Liver (tissue), 8 donors: ENCODE measurements at regions not wholly inside any gene's neighbourhood (a gene's known extent, or its start where the extent isn't known, plus 50 kb on each side); places are given as distances from the start of the nearest gene placed in this dataset.

ENCODE experiments used
- DNase-seq: peaks from one replicate; pipeline ENCODE4 v3.0.0-alpha.2; 2017; ENCODE audit warnings: low spot score
- H3K27ac ChIP-seq, 2 donors: one replicate each; pipeline ENCODE4 v1.7.0; 2013; ENCODE audit warnings: inconsistent platforms in 2 of 2, low read length in 2 of 2, control low read depth in 1 of 2, low read depth in 1 of 2, mild to moderate bottlenecking in 1 of 2
- H3K27me3 ChIP-seq, 4 donors: one replicate each; pipeline versions ENCODE4 v1.6.1 to v1.7.0; 2013; ENCODE audit warnings: low read length in 3 of 4, inconsistent platforms in 1 of 4, mild to moderate bottlenecking in 1 of 4, moderate library complexity in 1 of 4; ENCODE audit not compliant: control insufficient read depth in 4 of 4, insufficient read depth in 4 of 4
- H3K36me3 ChIP-seq, 4 donors: one replicate each; pipeline versions ENCODE4 v1.6.1 to v1.7.0; 2013; ENCODE audit warnings: low read length in 3 of 4, mild to moderate bottlenecking in 3 of 4, low read depth in 1 of 4, moderate library complexity in 1 of 4; ENCODE audit not compliant: control insufficient read depth in 4 of 4, insufficient read depth in 3 of 4
- H3K4me1 ChIP-seq, 4 donors: one replicate each; pipeline versions ENCODE4 v1.6.1 to v1.7.0; 2013; ENCODE audit warnings: low read length in 3 of 4, mild to moderate bottlenecking in 3 of 4, moderate library complexity in 1 of 4; ENCODE audit not compliant: control insufficient read depth in 4 of 4, insufficient read depth in 4 of 4
- H3K4me3 ChIP-seq, 3 donors: one replicate each; pipeline versions ENCODE4 v1.6.1 to v1.7.0; 2013; ENCODE audit warnings: low read length in 3 of 3, control low read depth in 1 of 3, low read depth in 1 of 3, mild to moderate bottlenecking in 1 of 3
- H3K9ac ChIP-seq, 2 donors: one replicate each; pipeline ENCODE4 v1.7.0; 2013; ENCODE audit warnings: low read length in 2 of 2, mild to moderate bottlenecking in 2 of 2, moderate library complexity in 2 of 2, control low read depth in 1 of 2, low read depth in 1 of 2
- H3K9me3 ChIP-seq, 4 donors: one replicate each; pipeline versions ENCODE4 v1.6.1 to v1.7.0; 2013; ENCODE audit warnings: low read length in 3 of 4; ENCODE audit not compliant: control insufficient read depth in 4 of 4
- ATF3 ChIP-seq: IDR thresholded peaks from 2 replicates; pipeline ENCODE4 v1.6.1; 2016; ENCODE audit warnings: antibody characterized with exemption
- CTCF ChIP-seq: fragments of 150-350 bp; IDR thresholded peaks from 2 replicates; pipeline ENCODE4 v1.5.1; 2017; ENCODE audit warnings: improper control_type of control experiment, low read depth, low read length; ENCODE audit not compliant: missing input control
- FOXA1 ChIP-seq: IDR thresholded peaks from 2 replicates; pipeline ENCODE4 v1.6.1; 2016; ENCODE audit warnings: antibody characterized with exemption
- FOXA2 ChIP-seq: IDR thresholded peaks from 2 replicates; pipeline ENCODE4 v1.6.1; 2016; ENCODE audit warnings: antibody characterized with exemption
- GABPA ChIP-seq, 2 donors: IDR thresholded peaks in 1 of 2; conservative IDR thresholded peaks in 1 of 2; 2 replicates each; pipeline ENCODE4 v1.6.1; 2016; ENCODE audit warnings: antibody characterized with exemption in 2 of 2, mild to moderate bottlenecking in 1 of 2, moderate library complexity in 1 of 2
- HNF4G ChIP-seq: IDR thresholded peaks from 2 replicates; pipeline ENCODE4 v1.6.1; 2016; ENCODE audit warnings: antibody characterized with exemption
- JUND ChIP-seq, 2 donors: IDR thresholded peaks; 2 replicates each; pipeline ENCODE4 v1.6.1; 2016; ENCODE audit warnings: antibody characterized with exemption in 2 of 2
- NR2F2 ChIP-seq: IDR thresholded peaks from 2 replicates; pipeline ENCODE4 v1.6.1; 2016; ENCODE audit warnings: antibody characterized with exemption
- REST ChIP-seq: IDR thresholded peaks from 2 replicates; pipeline ENCODE4 v1.6.1; 2016; ENCODE audit warnings: antibody characterized with exemption, mild to moderate bottlenecking
- SP1 ChIP-seq: IDR thresholded peaks from 2 replicates; pipeline ENCODE4 v1.6.1; 2018; ENCODE audit warnings: antibody characterized with exemption, mild to moderate bottlenecking
- YY1 ChIP-seq: IDR thresholded peaks from 2 replicates; pipeline ENCODE4 v1.6.1; 2016; ENCODE audit warnings: antibody characterized with exemption, mild to moderate bottlenecking
- ZBTB33 ChIP-seq: IDR thresholded peaks from 2 replicates; pipeline ENCODE4 v1.6.1; 2016; ENCODE audit warnings: antibody characterized with exemption
- WGBS: extraction: QIAGEN DNeasy Blood & Tissue Kit; methylation state at CpG from one replicate; pipeline ENCODE4 v1.1.7; 2013; 5-methylcytosine and 5-hydroxymethylcytosine counted together
- TF ChIP-seq, protein P1 (sequence below): IDR thresholded peaks from 2 replicates; pipeline ENCODE4 v1.6.1; 2016; ENCODE audit warnings: antibody characterized with exemption
- donor health status: healthy.
- donor health status: healthy.
- donor health status: healthy.
- donor health status: healthy.
- donor health status: healthy.

- Histone ChIP-seq H3K9ac (no peak overlapping the region), H3K27ac (no peak overlapping the region), H3K27me3 (peaks cover 0 to 2% (median 0%) of the 10 kb centered on the region in 4 donors), H3K4me3 (no peak overlapping the region), H3K36me3 (no peaks in the 10 kb centered on the region), H3K9me3 (no peaks in the 10 kb centered on the region), H3K4me1 (no peaks in the 10 kb centered on the region)
- TF ChIP-seq ATF3, result no peak
- TF ChIP-seq FOXA2, result no peak
- no peak for TF ChIP-seq SP1
- no peak for TF ChIP-seq GABPA (IDR thresholded peaks at IDR 0.05 in 1 of 2, conservative IDR thresholded peaks at IDR 0.05 in 1 of 2)
- no peak for TF ChIP-seq CTCF
- no peak for TF ChIP-seq HNF4G
- no peak for TF ChIP-seq NR2F2
- TF ChIP-seq YY1, result no peak
- TF ChIP-seq REST, result no peak
- TF ChIP-seq JUND (IDR thresholded peaks at IDR 0.05), result no peak
- TF ChIP-seq FOXA1, result no peak
- no peak for DNase-seq
- WGBS, result 26% methylated on average over 1 of the region's 1 CpG
Observed at GRCh38 chr18:43671431-43671830, 394.1 kb upstream of the SYT4 start.

- Histone ChIP-seq H3K36me3 (no peaks in the 10 kb centered on the region), H3K4me3 (no peak overlapping the region), H3K27ac (no peak overlapping the region), H3K9ac (no peak overlapping the region), H3K27me3 (no peaks in the 10 kb centered on the region), H3K4me1 (no peaks in the 10 kb centered on the region), H3K9me3 (peaks cover 0 to 3% (median 0%) of the 10 kb centered on the region in 4 donors)
- TF ChIP-seq, protein P1, sequence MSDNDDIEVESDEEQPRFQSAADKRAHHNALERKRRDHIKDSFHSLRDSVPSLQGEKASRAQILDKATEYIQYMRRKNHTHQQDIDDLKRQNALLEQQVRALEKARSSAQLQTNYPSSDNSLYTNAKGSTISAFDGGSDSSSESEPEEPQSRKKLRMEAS, result no peak
- no peak for TF ChIP-seq HNF4G
- TF ChIP-seq FOXA1, result no peak
- TF ChIP-seq ZBTB33, result no peak
- no peak for DNase-seq
- WGBS, result 64% methylated on average over 2 of the region's 2 CpGs
Observed at GRCh38 chr18:43680096-43680495, 402.8 kb upstream of the SYT4 start.
